Ascending aorta (tissue), 2 donors: ENCODE measurements at regions not wholly inside any gene's neighbourhood (a gene's known extent, or its start where the extent isn't known, plus 50 kb on each side); places are given as distances from the start of the nearest gene placed in this dataset.
"Not testable (repeated sequence)": the region's sequence is repeated elsewhere in the genome, so short reads cannot be mapped to it uniquely, and the experiment has no call there.

Experiments used
- DNase-seq, 2 donors: peaks; one replicate each; pipeline ENCODE4 v3.0.0-alpha.2; 2019; ENCODE audit warnings: low spot score in 2 of 2
- H3K27ac ChIP-seq, 2 donors: fragments of 200-600 bp; sonication (generic); one replicate each; pipeline ENCODE4 v1.5.1; 2016 to 2017; ENCODE audit warnings: mild to moderate bottlenecking in 1 of 2
- H3K27me3 ChIP-seq: fragments of 200-600 bp; sonication (generic); one replicate; pipeline ENCODE4 v1.5.1; 2017
- H3K36me3 ChIP-seq, 2 donors: fragments of 200-600 bp; sonication (generic); one replicate each; pipeline ENCODE4 v1.5.1; 2016
- H3K4me1 ChIP-seq, 2 donors: fragments of 200-600 bp; sonication (generic); one replicate each; pipeline ENCODE4 v1.5.1; 2016 to 2017; ENCODE audit warnings: mild to moderate bottlenecking in 1 of 2
- H3K4me3 ChIP-seq, 2 donors: fragments of 200-600 bp; sonication (generic); one replicate each; pipeline ENCODE4 v1.5.1; 2016 to 2017; ENCODE audit warnings: mild to moderate bottlenecking in 1 of 2
- H3K9me3 ChIP-seq, 2 donors: fragments of 200-600 bp; sonication (generic); one replicate each; pipeline ENCODE4 v1.5.1; 2016
- CTCF ChIP-seq, 3 experiments: fragments of 200-600 bp in 2 of 3; fragments of 450-650 bp in 1 of 3; sonication (generic) in 2 of 3; IDR thresholded peaks; one replicate each; pipeline ENCODE4 v1.5.1; 2016 to 2019; ENCODE audit warnings: antibody characterized with exemption in 3 of 3, mild to moderate bottlenecking in 1 of 3, moderate library complexity in 1 of 3
- intact Hi-C: fragments of 100-400 bp; cut with DNase I; formaldehyde crosslinking; loops from one replicate; pipeline ENCODE4 v1.15.1; 2023

- intact Hi-C loops = no loop called here
- no peaks in the 10 kb centered on the region for H3K9me3 ChIP-seq
- no peaks in the 10 kb centered on the region for H3K27me3 ChIP-seq
- no peak overlapping the region for H3K4me3 ChIP-seq
- DNase-seq = no peak
- TF ChIP-seq CTCF (IDR thresholded peaks at IDR 0.05) = no peak
- H3K36me3 ChIP-seq = no peaks in the 10 kb centered on the region
- H3K4me1 ChIP-seq = no peaks in the 10 kb centered on the region
- no peak overlapping the region for H3K27ac ChIP-seq
Measured at GRCh38 chr9:103210607-103211006, 215.5 kb downstream of the CYLC2 start.

DNA sequence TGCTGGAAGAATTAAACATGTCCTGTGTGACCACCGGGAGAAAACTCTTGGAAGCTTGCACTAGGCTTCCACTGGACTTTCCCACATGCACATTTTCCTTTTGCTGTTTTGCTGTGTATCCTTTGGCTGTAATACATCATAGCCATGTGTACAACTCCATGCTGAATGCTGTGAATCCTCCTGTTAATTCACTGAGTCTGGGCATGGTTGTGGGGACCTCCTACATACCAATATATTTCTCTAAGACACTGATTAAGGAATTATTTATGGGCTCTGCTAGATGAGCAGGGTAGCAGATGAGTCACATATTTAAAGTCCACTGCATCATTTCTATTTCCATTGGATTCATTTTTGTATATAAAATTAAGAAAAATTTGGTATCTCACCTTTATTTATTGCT, 220.1 kb downstream of the CYLC2 start:
- no peaks in the 10 kb centered on the region for H3K36me3 ChIP-seq
- no peaks in the 10 kb centered on the region for H3K9me3 ChIP-seq
- H3K27ac ChIP-seq = no peak overlapping the region
- no peaks in the 10 kb centered on the region for H3K27me3 ChIP-seq
- no peak overlapping the region for H3K4me3 ChIP-seq
- DNase-seq = no peak
- intact Hi-C loops = no loop called here
- no peak for TF ChIP-seq CTCF (IDR thresholded peaks at IDR 0.05)
- H3K4me1 ChIP-seq = no peaks in the 10 kb centered on the region

- H3K4me1 ChIP-seq = no peaks in the 10 kb centered on the region
- H3K9me3 ChIP-seq = no peaks in the 10 kb centered on the region
- DNase-seq = no peak
- H3K27me3 ChIP-seq = no peaks in the 10 kb centered on the region
- intact Hi-C loops = no loop called here
- no peak overlapping the region for H3K4me3 ChIP-seq
- H3K36me3 ChIP-seq = no peaks in the 10 kb centered on the region
- H3K27ac ChIP-seq = no peak overlapping the region
- TF ChIP-seq CTCF (IDR thresholded peaks at IDR 0.05) = no peak
Measured at GRCh38 chr9:103225702-103226646, 230.8 kb downstream of the CYLC2 start.

DNA sequence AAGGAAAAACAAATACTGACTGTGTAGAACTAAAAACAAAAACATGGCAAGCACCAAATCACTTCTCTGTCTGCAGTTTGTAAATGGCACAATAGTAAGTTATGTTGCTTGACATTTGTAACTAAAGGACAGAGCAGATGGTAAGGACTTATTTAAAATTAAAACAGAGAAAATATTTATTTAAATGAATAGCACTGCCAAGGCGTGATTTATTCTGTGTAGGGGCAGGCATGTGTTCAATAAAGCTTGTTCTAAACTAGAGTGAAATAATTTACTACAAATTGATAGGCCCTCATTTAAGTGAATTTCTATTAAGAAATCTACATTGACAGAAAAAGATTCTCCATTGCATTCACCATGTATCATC, 231.5 kb downstream of the CYLC2 start:
- DNase-seq = no peak
- Histone ChIP-seq H3K4me1 (no peaks in the 10 kb centered on the region), H3K27me3 (no peaks in the 10 kb centered on the region), H3K36me3 (no peaks in the 10 kb centered on the region), H3K4me3 (no peak overlapping the region), H3K9me3 (no peaks in the 10 kb centered on the region), H3K27ac (no peak overlapping the region)
- intact Hi-C loops = no loop called here
- no peak for TF ChIP-seq CTCF (IDR thresholded peaks at IDR 0.05)

DNA sequence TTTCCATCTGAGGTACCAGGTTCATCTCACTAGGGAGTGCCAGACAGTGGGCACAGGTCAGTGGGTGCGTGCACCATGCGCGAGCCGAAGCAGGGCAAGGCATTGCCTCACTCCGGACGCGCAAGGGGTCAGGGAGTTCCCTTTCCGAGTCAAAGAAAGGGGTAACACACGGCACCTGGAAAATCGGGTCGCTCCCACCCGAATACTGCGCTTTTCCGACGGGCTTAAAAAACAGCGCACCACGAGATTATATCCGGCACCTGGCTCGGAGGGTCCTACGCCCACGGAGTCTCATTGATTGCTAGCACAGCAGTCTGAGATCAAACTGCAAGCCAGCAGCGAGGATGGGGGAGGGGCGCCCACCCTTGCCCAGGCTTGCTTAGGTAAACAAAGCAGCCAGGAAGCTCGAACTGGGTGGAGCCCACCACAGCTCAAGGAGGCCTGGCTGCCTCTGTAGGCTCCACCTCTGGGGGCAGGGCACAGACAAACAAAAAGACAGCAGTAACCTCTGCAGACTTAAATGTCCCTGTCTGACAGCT, 242.5 kb downstream of the CYLC2 start:
- H3K9me3 ChIP-seq, intact Hi-C loops, H3K4me1 ChIP-seq, DNase-seq, H3K27me3 ChIP-seq, H3K36me3 ChIP-seq, H3K27ac ChIP-seq, H3K4me3 ChIP-seq: not testable (repeated sequence)

DNA sequence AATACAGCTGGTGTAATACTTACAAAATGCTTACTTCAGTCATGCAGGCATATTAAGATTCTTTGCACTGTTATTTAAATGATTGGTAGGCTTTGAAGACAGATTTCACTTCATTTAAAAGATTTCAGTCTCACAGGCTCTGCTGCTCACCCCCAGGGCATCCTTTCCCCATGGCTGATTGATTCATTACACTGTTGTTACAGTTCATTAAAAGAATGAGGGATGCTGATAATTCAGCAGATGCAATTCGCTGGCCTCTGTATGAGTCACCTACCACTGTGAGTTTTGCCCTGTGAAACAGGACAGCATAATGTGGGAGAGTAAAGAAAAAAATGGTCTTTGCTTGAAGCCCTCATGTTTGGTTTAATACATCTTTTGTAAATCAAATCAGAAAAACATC, 246.9 kb downstream of the CYLC2 start:
- Histone ChIP-seq H3K4me1 (no peaks in the 10 kb centered on the region), H3K9me3 (no peaks in the 10 kb centered on the region), H3K4me3 (no peak overlapping the region), H3K27me3 (no peaks in the 10 kb centered on the region), H3K27ac (no peak overlapping the region), H3K36me3 (no peaks in the 10 kb centered on the region)
- intact Hi-C loops = no loop called here
- no peak for DNase-seq
- no peak for TF ChIP-seq CTCF (IDR thresholded peaks at IDR 0.05)
